AG09319 (cell line): ENCODE measurements at regions not wholly inside any gene's neighbourhood (a gene's known extent, or its start where the extent isn't known, plus 50 kb on each side); places are given as distances from the start of the nearest gene placed in this dataset.

Experiments used
- DNase-seq: peaks from one replicate; pipeline ENCODE4 v3.0.0-alpha.2; 2010; ENCODE audit warnings: low read depth; ENCODE audit errors: extremely low read depth
- TF ChIP-seq, protein P1 (sequence below): IDR thresholded peaks from 2 replicates; pipeline ENCODE4 v1.5.1; 2011; ENCODE audit warnings: low read depth, mild to moderate bottlenecking, inconsistent platforms, low read length, moderate library complexity

DNA sequence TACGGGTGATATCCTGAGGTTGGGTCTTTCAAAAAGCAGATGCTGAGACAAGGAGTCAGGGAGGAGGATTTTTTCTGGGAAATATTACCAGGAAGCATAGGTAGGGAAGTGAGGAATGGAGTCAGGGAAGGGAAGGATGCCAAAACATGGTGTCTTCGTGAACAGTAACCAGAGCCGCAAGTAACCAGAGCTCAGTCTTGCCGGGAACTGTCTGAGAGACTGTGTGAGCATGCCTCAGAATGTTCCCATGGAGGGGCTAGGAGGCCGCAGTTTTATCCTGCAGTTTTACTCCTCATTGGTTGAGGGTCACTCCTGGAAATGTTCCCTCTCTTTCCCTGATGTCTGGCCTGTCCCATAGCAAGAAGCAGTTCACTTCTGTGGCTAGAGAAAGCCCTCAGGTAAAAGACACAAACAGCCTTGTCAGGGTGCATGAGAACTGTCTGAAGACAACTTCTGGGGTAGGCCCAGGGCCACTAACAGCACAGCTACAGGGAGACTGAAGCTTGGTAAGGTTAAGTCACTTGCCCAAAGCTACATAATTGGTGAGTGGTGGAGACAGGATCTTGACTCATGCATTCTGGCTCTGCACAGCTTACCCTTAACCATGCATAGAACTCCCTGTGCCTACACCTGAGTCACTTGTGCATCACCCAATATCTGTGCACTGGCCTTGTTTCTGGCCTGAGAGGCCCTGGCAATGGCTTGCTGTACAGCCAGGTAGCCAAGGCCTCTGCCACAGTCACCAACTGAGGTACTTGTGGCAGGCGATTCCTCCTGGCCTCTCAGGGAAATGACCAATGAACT, 76.3 kb upstream of the FRMD4B start:
- DNase-seq, result no peak
- TF ChIP-seq, protein P1, sequence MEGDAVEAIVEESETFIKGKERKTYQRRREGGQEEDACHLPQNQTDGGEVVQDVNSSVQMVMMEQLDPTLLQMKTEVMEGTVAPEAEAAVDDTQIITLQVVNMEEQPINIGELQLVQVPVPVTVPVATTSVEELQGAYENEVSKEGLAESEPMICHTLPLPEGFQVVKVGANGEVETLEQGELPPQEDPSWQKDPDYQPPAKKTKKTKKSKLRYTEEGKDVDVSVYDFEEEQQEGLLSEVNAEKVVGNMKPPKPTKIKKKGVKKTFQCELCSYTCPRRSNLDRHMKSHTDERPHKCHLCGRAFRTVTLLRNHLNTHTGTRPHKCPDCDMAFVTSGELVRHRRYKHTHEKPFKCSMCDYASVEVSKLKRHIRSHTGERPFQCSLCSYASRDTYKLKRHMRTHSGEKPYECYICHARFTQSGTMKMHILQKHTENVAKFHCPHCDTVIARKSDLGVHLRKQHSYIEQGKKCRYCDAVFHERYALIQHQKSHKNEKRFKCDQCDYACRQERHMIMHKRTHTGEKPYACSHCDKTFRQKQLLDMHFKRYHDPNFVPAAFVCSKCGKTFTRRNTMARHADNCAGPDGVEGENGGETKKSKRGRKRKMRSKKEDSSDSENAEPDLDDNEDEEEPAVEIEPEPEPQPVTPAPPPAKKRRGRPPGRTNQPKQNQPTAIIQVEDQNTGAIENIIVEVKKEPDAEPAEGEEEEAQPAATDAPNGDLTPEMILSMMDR, result no peak

DNA sequence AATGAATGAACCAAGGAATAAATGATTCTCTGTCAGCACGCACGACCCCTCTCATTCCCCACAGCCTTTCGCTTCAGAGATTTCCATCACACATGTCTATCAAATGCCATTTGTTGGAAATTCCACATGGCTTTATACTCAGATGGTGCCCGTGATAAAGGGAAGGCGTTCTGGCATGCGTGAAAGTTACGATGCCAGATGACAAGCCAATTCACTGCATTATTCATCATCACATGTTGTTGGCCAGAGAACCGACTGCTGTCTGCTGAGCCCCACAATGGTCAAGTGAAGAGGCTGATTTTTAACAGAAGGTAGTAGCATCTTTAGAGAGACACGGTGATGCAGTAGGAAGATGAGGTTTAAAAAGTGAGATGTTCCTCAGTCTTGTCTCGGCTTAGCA, 74.1 kb upstream of the FRMD4B start:
- DNase-seq, result no peak

DNA sequence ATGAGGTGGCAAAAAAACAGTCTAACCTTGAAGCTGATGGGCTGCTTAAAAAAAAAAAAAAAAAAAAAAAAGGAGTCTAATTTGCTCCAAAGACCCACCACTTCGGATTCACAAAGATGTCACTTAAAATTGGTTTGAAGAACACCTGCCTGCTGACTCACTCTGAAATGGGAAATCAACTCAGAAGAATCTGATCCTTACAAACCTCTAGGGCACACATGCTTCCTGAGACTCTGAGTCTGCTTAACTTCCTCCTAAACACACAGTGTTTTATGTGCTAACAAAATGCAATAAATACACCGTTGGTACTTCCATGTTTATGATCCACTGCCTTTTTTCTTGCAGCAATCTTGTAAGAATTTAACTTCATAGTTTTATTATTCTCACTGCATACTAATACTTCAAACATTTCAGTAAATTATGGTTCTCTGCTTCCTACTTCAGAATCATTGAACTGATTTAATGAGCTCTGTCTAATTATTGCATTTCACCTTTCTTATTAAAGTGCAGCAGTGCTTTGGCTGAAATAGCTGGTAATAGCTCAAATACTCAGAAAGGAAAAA, 73.0 kb upstream of the FRMD4B start:
- no peak for DNase-seq
- TF ChIP-seq, protein P1, result no peak

More for the DNA sequence above, 74.1 kb upstream of the FRMD4B start:
- TF ChIP-seq, protein P1, result no peak

DNA sequence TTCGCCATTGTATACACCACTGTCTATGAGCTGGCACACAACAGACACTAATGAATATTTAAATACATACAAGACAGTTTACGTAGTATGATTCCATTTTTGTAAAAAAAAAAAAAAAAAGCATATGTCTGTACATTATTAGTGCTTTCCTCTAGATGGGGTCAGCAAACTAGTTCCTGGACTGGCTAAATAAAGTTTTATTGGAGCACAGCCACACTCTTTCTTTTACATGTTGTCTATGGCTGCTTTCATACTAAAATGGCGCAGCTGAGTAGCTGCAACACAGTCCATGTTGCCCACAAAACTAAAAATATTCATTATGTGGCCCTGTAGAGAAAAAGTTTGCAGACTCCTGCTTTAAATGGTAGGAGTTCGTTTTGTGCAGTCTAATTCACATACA, 70.7 kb upstream of the FRMD4B start:
- TF ChIP-seq, protein P1, result no peak

DNA sequence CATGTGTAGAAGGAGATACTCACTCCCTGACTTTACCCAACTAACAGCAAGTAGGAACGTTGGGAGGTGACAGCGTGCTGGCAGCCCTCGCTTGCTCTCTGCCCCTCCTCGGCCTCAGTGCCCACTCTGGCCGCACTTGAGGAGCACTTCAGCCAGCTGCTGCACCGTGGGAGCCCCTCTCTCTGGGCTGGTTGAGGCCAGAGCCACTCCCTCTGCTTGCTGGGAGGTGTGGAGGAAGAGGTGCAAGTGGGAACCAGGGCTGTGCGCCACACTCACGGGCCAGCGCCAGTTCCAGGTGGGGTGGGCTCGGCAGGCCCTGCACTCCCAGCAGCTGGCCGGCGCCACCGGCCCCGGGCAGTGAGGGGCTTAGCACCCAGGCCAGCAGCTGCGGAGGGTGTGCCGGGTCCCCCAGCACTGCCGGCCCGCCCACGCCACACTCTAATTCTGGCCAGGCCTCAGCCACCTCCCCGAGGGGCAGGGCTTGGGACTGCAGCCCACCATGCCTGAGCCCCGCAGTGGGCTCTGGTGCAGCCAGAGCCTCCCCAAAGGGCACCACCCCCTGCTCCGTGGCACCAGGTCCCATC, 68.4 kb upstream of the FRMD4B start:
- TF ChIP-seq, protein P1, result no peak
- no peak for DNase-seq

More for the DNA sequence above, 70.7 kb upstream of the FRMD4B start:
- no peak for DNase-seq

DNA sequence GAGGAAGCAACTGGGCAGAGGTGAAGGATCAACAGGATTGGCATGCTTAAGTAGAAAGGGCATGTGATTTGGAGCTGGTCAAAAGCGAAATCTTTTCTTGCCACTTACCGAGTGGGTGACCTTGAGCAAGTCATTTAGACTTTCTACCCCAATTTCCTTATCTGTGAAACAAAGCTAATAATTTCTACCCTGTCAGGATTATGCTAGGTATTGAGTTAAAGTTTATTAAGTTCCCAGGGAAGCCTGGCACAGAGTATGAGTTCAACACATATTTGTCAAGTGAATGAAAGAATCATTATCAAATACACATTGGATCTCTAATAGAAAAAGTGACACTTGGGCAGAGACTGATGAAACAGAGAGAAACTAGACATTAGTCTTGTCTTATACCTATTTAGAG, 66.4 kb upstream of the FRMD4B start:
- TF ChIP-seq, protein P1, result no peak
- no peak for DNase-seq

DNA sequence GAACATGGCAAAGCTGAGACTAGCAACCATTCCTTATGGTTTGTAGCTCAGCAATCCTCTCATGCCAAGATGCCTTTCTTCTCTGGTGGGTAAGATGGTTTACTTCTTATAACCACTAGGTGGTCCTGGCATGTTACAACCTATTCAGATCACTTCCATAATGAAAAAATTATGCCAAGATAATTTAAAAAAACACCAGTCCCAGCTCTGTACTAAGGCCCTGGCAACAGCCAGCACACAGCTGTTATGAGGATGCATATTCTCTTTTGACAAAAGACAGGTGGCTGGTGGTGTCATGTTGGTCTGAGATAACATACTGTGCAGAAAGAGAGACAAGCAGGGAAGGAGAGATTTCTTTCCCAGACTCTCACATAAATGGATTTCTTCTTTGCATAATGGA, 65.7 kb upstream of the FRMD4B start:
- TF ChIP-seq, protein P1, result no peak
- no peak for DNase-seq
